ENCODE measurements at regions not wholly inside any gene's neighbourhood (a gene's known extent, or its start where the extent isn't known, plus 50 kb on each side); places are given as distances from the start of the nearest gene placed in this dataset.

GRCh38 chr12:118467641-118468305 lies 91.4 kb downstream of the SUDS3 start:
- DNase-seq = no peak

GRCh38 chr12:118472940-118473339 lies 96.6 kb downstream of the SUDS3 start:
- DNase-seq = no peak

- no peak for DNase-seq
Observed at GRCh38 chr12:118480235-118480634, 103.9 kb downstream of the SUDS3 start.

- DNase-seq = no peak
Observed at GRCh38 chr12:118488034-118488433, 111.7 kb downstream of the SUDS3 start.

DNA sequence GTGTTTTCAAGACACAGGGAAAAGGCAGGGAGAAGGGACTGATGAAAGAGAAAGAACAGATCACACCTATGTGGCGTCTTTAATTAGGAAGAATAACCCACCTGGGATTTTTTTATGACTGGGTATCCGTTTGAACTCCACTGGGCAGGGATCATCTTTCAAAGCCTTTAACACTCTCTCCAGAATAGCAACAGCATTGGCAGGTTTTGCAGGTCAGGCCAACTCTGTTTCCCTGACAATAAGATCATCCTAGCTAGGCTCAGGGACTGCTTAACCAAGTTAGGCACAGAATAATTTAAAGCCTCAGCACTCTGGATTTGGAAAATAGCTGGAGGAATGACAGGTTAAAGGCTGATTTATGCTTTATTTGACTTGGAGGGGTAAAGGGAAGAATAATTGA lies 117.6 kb downstream of the SUDS3 start:
- DNase-seq = no peak

DNA sequence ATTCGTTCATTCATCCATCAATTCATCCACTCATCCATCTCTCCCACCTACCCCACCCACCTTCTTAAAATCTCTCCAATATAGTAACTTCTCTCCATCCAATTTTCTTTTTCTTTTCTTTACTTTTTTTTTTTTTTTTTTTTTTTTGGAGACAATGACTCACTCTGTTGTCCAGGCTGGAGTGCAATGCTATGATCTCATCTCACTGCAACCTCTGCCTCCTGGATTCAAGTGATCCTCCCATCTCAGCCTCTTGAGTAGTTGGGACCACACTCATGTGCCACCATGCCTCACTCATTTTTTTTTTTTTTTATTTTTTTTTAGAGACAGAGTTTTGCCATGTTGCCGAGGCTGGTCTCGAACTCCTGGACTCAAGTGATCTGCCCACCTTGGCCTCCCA lies 118.4 kb downstream of the SUDS3 start:
- no peak for DNase-seq

DNA sequence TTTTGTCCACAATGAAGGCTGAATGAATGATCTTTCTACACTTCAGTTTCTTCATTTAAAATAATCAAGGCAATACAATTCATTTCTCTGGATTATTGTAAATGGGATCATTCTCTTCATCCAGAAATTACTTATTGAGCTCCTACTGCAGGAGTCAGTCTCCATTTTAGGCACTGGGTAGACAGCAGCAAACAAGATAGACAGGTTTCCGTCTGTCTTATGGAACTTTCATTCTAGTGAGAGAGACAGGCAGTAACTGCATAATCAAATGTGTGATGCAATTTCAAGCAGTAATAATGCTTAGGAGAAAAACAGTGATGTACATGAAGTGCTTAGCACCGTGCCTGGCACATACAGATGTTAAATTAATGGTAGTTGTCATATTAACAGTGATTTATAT lies 118.9 kb downstream of the SUDS3 start:
- no peak for DNase-seq

DNA sequence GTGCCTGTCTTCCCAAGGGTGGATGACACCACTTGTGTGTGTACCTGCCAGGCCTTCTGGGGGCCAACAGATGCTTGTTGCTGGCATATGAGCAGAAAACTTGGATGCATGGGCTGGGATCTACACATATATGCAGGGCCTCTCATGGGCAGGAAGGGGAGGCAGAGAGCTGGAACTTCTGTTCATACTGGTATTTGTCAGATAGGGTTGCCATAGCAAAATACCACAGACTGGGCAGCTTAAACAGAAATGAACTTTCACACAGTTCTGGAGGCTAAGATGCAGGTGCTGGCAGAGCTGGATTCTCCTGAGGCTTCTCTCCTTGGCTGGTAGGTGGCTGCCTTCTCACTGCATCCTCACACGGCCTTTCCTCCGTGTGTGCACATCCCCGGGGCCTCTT lies 121.8 kb downstream of the SUDS3 start:
- no peak for DNase-seq

GRCh38 chr12:118500299-118500698 lies 123.9 kb downstream of the SUDS3 start:
- DNase-seq = no peak

- no peak for DNase-seq
Observed at GRCh38 chr12:118501489-118501888, 125.1 kb downstream of the SUDS3 start.

DNA sequence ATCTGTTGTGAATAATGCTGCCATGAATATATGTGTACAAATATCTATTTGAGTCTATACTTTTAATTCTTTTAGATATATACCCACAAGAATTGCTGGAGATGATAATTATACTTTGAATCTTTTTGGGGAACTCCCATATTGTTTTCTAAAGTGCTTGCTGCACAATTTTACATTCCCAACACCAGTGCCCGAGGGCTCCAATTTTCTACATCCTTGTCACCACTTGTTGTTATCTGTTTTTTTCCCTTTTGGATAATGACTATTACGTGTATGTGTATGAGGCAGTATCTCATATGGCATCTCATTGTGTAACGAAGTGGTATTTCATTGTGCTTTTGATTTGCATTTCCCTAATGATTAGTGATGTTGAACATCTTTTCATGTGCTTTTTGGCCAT lies 127.1 kb downstream of the SUDS3 start:
- DNase-seq = no peak

DNA sequence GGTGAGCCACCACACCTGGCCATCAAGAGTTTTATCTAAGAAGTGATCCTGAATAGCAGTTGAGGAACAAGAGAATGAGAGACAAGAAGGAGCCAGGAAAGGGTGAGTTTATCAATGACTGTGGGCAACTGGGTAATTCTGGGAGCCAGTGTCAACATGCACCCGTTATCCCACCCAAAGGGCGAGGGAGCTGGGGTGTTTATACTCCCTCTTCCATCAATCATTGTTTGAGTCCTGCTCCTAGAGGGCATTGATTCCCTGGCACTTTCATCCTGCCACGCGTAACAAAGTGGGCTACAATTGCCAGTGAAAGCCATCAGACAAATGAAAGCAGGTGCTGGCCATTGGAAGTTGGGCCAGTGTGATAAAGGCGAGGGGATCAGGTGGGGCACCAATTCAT lies 136.3 kb downstream of the SUDS3 start:
- DNase-seq = no peak

GRCh38 chr12:118513611-118514010 lies 137.3 kb downstream of the SUDS3 start:
- no peak for DNase-seq

DNA sequence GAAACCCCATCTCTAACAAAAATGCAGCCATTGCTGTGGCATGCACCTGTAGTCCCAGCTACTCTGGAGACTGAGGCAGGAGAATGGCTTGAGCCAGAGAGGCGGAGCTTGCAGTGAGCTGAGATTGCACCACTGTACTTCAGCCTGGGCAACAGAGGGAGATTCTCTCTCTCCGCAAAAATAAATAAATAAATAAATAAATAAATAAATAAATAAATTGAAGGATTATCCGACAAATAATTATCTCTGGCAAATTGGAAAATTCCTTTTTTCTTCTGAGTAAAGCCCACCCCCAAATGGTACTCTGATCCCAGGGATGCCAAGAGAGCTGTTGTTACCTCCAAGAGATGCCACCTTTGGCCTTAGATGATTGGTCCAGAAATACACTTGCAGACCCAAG lies 137.9 kb downstream of the SUDS3 start:
- DNase-seq = no peak

DNA sequence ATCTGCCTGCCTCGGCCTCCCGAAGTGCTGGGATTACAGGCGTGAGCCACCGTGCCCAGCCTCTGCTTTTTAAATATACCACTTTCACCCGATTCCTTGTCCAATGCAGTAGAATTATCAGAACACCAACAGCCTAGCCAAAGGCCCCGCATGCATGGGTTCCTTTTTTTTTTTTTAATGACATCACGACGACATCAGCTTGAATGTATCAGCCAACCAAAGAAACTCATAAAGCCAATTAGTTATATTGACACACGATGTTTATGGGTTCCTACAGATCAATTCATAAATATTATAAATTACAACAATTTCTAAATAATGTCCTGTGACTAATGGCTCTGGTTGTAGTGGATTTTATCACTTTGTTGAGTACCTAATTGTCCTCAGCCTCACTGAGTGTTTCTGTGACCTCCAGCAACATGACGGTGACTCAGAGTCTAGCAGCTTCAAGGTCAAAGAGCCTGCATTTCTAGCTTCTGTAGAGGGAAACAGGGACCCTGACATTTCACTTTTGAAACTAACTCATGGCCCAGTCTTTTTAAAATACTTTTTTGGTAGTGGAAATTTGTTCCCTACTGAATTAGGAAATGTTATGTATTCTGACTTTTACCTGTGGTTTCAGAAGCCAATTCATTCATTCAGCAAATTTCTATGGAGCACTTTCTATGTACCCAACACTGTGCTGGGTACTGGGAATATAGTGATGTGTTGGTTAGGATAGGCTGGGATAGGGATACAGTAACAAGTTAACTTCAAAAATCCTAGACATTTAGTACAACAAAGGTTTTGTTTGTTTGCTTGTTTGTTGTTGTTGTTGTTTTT lies 144.1 kb downstream of the SUDS3 start:
- DNase-seq = no peak

GRCh38 chr12:118521036-118521370 lies 144.6 kb downstream of the SUDS3 start:
- DNase-seq = no peak

DNA sequence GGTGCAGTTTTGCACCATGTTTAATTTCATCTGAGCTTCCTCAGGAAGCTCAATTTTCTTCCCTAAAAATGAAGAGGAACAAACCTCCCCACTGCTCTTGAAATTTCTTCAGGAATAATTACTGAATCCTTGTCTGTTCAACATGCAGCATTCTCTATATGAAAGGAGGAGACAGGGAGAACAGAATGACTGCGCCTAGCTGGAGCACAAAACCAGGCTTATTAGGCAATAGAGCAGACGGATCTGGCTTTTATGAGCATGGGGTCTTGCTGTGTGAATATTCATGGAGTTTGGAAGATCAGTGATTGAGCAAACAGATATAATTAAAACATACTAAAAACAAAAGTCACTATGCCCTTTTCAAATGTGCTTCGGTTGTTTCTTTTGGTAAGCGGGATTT lies 148.1 kb downstream of the SUDS3 start:
- DNase-seq = no peak

DNA sequence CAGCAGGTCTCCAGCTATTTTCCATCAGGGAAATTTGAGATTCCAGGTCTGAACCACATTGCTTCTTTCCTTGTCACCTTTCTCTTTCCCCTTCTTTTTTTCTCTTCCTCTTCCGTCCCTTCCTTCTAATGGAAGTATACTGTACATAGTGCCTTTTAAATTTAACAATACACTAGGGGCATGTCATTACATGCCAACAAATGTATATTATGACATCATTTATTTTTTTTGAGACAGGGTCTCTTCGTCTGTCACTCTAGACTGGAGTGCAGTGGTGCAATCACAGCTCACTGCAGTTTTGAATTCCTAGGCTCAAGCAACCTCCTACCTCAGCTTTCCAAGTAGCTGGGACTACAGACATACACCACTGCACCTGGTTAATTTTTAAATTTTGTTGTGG lies 148.9 kb downstream of the SUDS3 start:
- no peak for DNase-seq

DNA sequence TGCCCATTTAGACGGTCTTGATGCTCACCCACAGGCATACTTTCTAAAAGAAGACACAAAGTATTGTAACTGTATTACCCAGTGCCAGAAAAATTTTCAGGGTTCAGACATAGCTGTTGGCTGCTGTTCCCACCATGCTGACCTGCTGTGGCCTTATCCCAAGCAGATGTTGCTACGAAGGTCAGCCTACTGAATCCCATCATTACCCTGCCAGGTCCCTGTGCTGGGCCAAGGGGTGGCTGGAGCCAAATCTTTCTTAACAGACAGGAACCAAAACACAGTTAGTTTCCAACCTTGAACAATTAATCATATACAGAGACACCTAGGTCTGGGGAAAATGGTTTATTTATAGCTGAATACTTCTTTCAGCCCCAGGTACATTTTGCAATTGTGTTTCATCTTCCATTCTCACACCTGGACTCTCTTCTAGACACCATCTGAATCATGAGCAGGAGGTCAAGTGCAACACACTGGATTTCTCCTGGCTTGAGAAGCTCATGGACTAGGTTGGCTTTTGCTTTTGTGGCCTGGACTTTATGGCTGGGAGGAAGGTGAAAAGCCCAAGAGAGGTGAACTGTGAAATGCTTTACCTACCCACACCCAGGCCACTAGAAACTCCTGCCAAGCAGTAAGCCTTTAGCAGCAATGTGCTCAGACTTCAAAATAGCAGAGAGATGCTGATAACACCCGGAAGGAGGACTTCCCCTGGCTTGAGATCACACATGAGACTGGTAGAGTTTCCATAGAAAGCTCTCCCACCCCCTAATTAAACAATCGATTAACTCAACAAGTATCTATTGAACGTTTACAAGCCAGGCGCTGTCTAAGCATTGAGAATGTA lies 150.1 kb downstream of the SUDS3 start:
- no peak for DNase-seq

GRCh38 chr12:118527310-118527709 lies 151.0 kb downstream of the SUDS3 start:
- no peak for DNase-seq

DNA sequence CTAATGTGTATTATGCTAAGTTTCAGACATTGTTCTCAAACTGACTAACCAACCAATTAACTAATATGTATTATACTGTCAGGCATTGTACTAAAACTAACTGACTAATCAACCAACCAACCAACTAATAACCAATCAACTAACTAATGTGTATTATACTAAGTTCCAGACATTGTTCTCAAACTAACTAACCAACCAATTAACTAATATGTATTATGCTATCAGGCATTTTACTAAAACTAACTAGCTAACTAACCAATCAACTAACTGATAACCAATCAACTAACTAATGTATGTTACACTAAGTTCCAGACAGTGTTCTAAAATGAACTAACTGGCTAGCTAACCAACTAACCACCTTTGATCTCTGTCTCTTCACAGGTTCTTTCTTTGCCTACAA lies 152.3 kb downstream of the SUDS3 start:
- DNase-seq = no peak

DNA sequence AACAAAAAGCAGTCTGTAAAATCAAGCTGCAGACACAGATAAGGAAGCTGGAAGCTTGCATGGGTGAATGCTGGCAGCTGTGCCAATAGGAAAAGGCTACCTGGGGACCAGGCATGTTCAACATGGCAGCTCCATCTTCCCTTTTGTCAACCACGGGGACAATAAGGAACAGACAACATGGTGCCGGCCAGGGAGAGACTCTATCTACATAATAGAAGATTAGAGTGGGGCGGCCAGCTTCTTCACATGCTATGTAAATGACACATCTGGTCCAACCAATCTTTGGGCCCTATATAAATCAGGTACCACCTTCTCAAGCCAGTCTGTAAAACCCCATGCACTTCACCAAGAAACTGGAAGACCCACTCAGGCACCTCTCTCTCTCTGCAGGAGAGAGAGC lies 157.6 kb downstream of the SUDS3 start:
- no peak for DNase-seq

GRCh38 chr12:118536306-118536906 lies 160.1 kb downstream of the SUDS3 start:
- DNase-seq = no peak

Measured in C1 segment of cervical spinal cord (tissue), 14 donors.